ENCODE measurements at regions not wholly inside any gene's neighbourhood (a gene's known extent, or its start where the extent isn't known, plus 50 kb on each side); places are given as distances from the start of the nearest gene placed in this dataset.

DNA sequence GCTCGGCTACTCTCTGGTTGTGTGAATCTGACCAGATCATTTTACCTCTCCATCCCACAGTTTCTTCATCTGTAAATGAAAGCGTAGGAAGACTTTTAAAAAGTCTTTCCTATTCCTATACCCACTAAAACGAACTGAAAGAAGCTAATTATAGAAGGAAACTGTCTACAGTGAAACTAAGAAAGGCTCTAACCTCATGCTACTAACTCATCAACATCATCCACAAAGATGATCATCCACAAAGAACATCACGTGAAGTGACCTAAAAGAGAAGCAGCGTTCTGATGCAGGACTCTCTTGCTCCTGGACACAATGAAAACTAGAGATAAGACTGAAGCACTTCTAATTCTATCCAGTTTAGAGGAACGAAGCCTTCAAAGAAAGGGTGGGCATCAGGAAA lies 58.5 kb upstream of the OSBPL8 start:
- TF ChIP-seq, protein P1, sequence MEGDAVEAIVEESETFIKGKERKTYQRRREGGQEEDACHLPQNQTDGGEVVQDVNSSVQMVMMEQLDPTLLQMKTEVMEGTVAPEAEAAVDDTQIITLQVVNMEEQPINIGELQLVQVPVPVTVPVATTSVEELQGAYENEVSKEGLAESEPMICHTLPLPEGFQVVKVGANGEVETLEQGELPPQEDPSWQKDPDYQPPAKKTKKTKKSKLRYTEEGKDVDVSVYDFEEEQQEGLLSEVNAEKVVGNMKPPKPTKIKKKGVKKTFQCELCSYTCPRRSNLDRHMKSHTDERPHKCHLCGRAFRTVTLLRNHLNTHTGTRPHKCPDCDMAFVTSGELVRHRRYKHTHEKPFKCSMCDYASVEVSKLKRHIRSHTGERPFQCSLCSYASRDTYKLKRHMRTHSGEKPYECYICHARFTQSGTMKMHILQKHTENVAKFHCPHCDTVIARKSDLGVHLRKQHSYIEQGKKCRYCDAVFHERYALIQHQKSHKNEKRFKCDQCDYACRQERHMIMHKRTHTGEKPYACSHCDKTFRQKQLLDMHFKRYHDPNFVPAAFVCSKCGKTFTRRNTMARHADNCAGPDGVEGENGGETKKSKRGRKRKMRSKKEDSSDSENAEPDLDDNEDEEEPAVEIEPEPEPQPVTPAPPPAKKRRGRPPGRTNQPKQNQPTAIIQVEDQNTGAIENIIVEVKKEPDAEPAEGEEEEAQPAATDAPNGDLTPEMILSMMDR (IDR thresholded peaks at IDR 0.05; ENCODE audit: insufficient read depth, low read length, poor library complexity, severe bottlenecking), result no peak
- no peak for TF ChIP-seq EZH2phosphoT487 (conservative IDR thresholded peaks at IDR 0.05; ENCODE audit: low read length)
